PFSK-1 (cell line): ENCODE measurements at regions not wholly inside any gene's neighbourhood (a gene's known extent, or its start where the extent isn't known, plus 50 kb on each side); places are given as distances from the start of the nearest gene placed in this dataset.

Experiments used
- FOXP2 ChIP-seq: optimal IDR thresholded peaks from 2 replicates; pipeline ENCODE3; 2011; ENCODE audit warnings: borderline replicate concordance, control low read depth, inconsistent platforms; ENCODE audit not compliant: insufficient read depth; ENCODE audit errors: extremely low read length, extremely low read depth
- POLR2AphosphoS5 ChIP-seq: IDR thresholded peaks from 2 replicates; pipeline ENCODE4 v1.6.1; 2012; ENCODE audit warnings: low read depth, mild to moderate bottlenecking, control low read depth, low read length, moderate library complexity
- REST ChIP-seq, 2 experiments: IDR thresholded peaks; 2 replicates each; pipeline versions ENCODE4 v1.6.1 to v1.8.0; 2011 to 2012; ENCODE audit warnings: low read depth in 2 of 2, low read length in 2 of 2, control low read depth in 1 of 2, inconsistent platforms in 1 of 2, mild to moderate bottlenecking in 1 of 2, moderate library complexity in 1 of 2; ENCODE audit not compliant: insufficient read depth in 1 of 2

GRCh38 chr12:30138483-30138882 lies 354.7 kb upstream of the TMTC1 start:
- TF ChIP-seq POLR2AphosphoS5 (no peak), FOXP2 (no peak), REST (IDR thresholded peaks at IDR 0.05; ENCODE audit: insufficient read depth in 1 of 2, low read depth in 2 of 2, low read length in 2 of 2) (no peak)
